Uterus (tissue), 3 donors: ENCODE measurements at regions not wholly inside any gene's neighbourhood (a gene's known extent, or its start where the extent isn't known, plus 50 kb on each side); places are given as distances from the start of the nearest gene placed in this dataset.

Source experiments
- DNase-seq, 2 donors: peaks; one replicate each; pipeline ENCODE4 v3.0.0-alpha.2; 2019 to 2020
- H3K27ac ChIP-seq, 2 donors: fragments of 200-600 bp; sonication (generic); 1 replicate in 1 of 2; 2 replicates in 1 of 2; pipeline ENCODE4 v1.5.1; 2016 to 2018
- H3K27me3 ChIP-seq, 2 donors: fragments of 200-600 bp; sonication (generic); one replicate each; pipeline ENCODE4 v1.5.1; 2018 to 2019; ENCODE audit warnings: control low read depth in 1 of 2
- H3K36me3 ChIP-seq, 2 donors: fragments of 200-600 bp; sonication (generic); one replicate each; pipeline ENCODE4 v1.5.1; 2019; ENCODE audit warnings: control low read depth in 1 of 2
- H3K4me1 ChIP-seq, 2 donors: fragments of 200-600 bp; sonication (generic); one replicate each; pipeline ENCODE4 v1.5.1; 2018 to 2019; ENCODE audit warnings: control low read depth in 1 of 2
- H3K4me3 ChIP-seq, 2 donors: fragments of 200-600 bp; sonication (generic); 1 replicate in 1 of 2; 2 replicates in 1 of 2; pipeline ENCODE4 v1.5.1; 2018 to 2019; ENCODE audit warnings: mild to moderate bottlenecking in 1 of 2
- H3K9me3 ChIP-seq, 2 donors: fragments of 200-600 bp; sonication (generic); one replicate each; pipeline ENCODE4 v1.5.1; 2019; ENCODE audit warnings: control low read depth in 1 of 2
- POLR2A ChIP-seq, 2 donors: fragments of 450-650 bp; IDR thresholded peaks; one replicate each; pipeline ENCODE4 v1.6.1; 2016; ENCODE audit warnings: antibody characterized with exemption in 2 of 2, mild to moderate bottlenecking in 1 of 2, moderate library complexity in 1 of 2
- intact Hi-C: fragments of 100-400 bp; cut with DNase I; formaldehyde crosslinking; loops from one replicate; pipeline ENCODE4 v1.15.1; 2023; ENCODE audit warnings: low total_unique reads
- TF ChIP-seq, protein P1 (sequence below), 4 experiments: fragments of 200-600 bp in 2 of 4; fragments of 450-650 bp in 2 of 4; sonication (generic) in 2 of 4; IDR thresholded peaks; one replicate each; pipeline ENCODE4 v1.5.1; 2016 to 2019; ENCODE audit warnings: antibody characterized with exemption in 4 of 4, mild to moderate bottlenecking in 2 of 4, moderate library complexity in 1 of 4
- donor health status: DM: yes; HTN: yes; CAD: no.

- no peaks in the 10 kb centered on the region for H3K27me3 ChIP-seq
- H3K36me3 ChIP-seq: no peaks in the 10 kb centered on the region
- H3K27ac ChIP-seq: no peak overlapping the region
- no peaks in the 10 kb centered on the region for H3K4me1 ChIP-seq
- no peaks in the 10 kb centered on the region for H3K9me3 ChIP-seq
- H3K4me3 ChIP-seq: no peak overlapping the region
- DNase-seq: no peak
- intact Hi-C loops: no loop called here
- no peak for TF ChIP-seq POLR2A (IDR thresholded peaks at IDR 0.05)
- TF ChIP-seq, protein P1, sequence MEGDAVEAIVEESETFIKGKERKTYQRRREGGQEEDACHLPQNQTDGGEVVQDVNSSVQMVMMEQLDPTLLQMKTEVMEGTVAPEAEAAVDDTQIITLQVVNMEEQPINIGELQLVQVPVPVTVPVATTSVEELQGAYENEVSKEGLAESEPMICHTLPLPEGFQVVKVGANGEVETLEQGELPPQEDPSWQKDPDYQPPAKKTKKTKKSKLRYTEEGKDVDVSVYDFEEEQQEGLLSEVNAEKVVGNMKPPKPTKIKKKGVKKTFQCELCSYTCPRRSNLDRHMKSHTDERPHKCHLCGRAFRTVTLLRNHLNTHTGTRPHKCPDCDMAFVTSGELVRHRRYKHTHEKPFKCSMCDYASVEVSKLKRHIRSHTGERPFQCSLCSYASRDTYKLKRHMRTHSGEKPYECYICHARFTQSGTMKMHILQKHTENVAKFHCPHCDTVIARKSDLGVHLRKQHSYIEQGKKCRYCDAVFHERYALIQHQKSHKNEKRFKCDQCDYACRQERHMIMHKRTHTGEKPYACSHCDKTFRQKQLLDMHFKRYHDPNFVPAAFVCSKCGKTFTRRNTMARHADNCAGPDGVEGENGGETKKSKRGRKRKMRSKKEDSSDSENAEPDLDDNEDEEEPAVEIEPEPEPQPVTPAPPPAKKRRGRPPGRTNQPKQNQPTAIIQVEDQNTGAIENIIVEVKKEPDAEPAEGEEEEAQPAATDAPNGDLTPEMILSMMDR (IDR thresholded peaks at IDR 0.05): no peak
Measured at GRCh38 chrX:26747877-26748276, 531.9 kb downstream of the MAGEB5 start.

GRCh38 chrX:26722666-26723428 is 506.9 kb downstream of the MAGEB5 start:
- H3K36me3 ChIP-seq: no peaks in the 10 kb centered on the region
- H3K4me1 ChIP-seq: no peaks in the 10 kb centered on the region
- no peak overlapping the region for H3K27ac ChIP-seq
- DNase-seq: no peak
- TF ChIP-seq, protein P1 (IDR thresholded peaks at IDR 0.05): no peak
- TF ChIP-seq POLR2A (IDR thresholded peaks at IDR 0.05): no peak
- H3K9me3 ChIP-seq: no peaks in the 10 kb centered on the region
- H3K27me3 ChIP-seq: no peaks in the 10 kb centered on the region
- H3K4me3 ChIP-seq: no peak overlapping the region
- intact Hi-C loops: no loop called here

DNA sequence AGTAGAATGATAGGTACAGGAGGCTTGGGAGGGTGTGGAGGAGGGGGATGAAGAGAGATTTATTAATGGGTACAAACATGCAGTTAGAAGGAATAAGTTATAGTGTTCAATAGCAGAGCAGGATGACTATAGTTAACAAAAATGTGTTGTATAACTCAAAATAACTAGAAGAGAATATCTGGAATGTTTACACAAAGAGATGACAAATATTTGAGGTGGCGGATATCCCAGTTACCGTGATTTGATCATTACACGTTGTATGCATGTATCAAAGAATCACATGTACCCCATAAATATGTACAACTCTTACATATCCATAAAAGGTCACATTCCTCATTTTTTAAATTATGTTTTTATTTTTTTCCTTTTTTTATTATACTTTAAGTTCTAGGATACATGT is 456.6 kb downstream of the MAGEB5 start:
- intact Hi-C loops: no loop called here
- no peaks in the 10 kb centered on the region for H3K4me1 ChIP-seq
- no peaks in the 10 kb centered on the region for H3K36me3 ChIP-seq
- TF ChIP-seq, protein P1 (IDR thresholded peaks at IDR 0.05): no peak
- no peak for TF ChIP-seq POLR2A (IDR thresholded peaks at IDR 0.05)
- no peaks in the 10 kb centered on the region for H3K9me3 ChIP-seq
- no peak overlapping the region for H3K27ac ChIP-seq
- no peak overlapping the region for H3K4me3 ChIP-seq
- H3K27me3 ChIP-seq: peaks cover 0 to 5% of the 10 kb centered on the region in 2 donors
- no peak for DNase-seq

DNA sequence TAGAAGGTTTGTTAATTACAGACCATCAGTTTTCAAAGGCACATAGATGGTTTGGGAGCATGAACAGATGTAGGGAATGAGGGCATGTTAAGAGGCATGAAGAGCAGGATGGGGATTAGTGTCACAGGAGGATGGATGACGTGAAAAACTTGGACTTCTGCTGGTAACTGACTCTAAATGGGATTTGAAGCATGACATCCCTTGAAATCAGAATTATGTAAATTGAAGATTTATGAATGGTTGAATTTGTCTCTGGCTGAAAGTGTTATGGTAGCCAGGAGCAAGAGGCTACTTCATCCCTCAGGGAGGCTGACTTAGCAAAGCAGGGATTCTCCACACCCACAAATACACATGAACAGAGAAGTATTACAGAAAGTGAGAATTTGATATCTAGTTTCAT is 454.6 kb downstream of the MAGEB5 start:
- TF ChIP-seq, protein P1 (IDR thresholded peaks at IDR 0.05): no peak
- TF ChIP-seq POLR2A (IDR thresholded peaks at IDR 0.05): no peak
- H3K4me1 ChIP-seq: no peaks in the 10 kb centered on the region
- H3K36me3 ChIP-seq: no peaks in the 10 kb centered on the region
- H3K27me3 ChIP-seq: peaks cover 0 to 5% of the 10 kb centered on the region in 2 donors
- intact Hi-C loops: no loop called here
- no peaks in the 10 kb centered on the region for H3K9me3 ChIP-seq
- no peak overlapping the region for H3K4me3 ChIP-seq
- H3K27ac ChIP-seq: no peak overlapping the region
- DNase-seq: no peak

GRCh38 chrX:26664919-26665318 is 448.9 kb downstream of the MAGEB5 start:
- no peaks in the 10 kb centered on the region for H3K4me1 ChIP-seq
- H3K36me3 ChIP-seq: no peaks in the 10 kb centered on the region
- no peak overlapping the region for H3K27ac ChIP-seq
- intact Hi-C loops: no loop called here
- H3K4me3 ChIP-seq: no peak overlapping the region
- no peaks in the 10 kb centered on the region for H3K27me3 ChIP-seq
- no peak for TF ChIP-seq POLR2A (IDR thresholded peaks at IDR 0.05)
- TF ChIP-seq, protein P1 (IDR thresholded peaks at IDR 0.05): no peak
- no peaks in the 10 kb centered on the region for H3K9me3 ChIP-seq
- no peak for DNase-seq
